HG03565 (cell line): ENCODE measurements at regions not wholly inside any gene's neighbourhood (a gene's known extent, or its start where the extent isn't known, plus 50 kb on each side); places are given as distances from the start of the nearest gene placed in this dataset.
"Not testable (repeated sequence)": the region's sequence is repeated elsewhere in the genome, so short reads cannot be mapped to it uniquely, and the experiment has no call there.

Experiments used
- ATAC-seq: cut with Tn5 transposase; IDR thresholded peaks from one replicate; pipeline ENCODE4 v1.9.1; 2021; ENCODE audit warnings: mild to moderate bottlenecking, moderate library complexity; ENCODE audit not compliant: unreplicated experiment

GRCh38 chr6:15935661-15936060, 193.2 kb upstream of the MYLIP start:
- ATAC-seq, result no peak

- ATAC-seq, result not testable (repeated sequence)
Observed at GRCh38 chr6:15931697-15932096, 197.2 kb upstream of the MYLIP start.

GRCh38 chr6:15930207-15930606, 198.7 kb upstream of the MYLIP start:
- no peak for ATAC-seq

GRCh38 chr6:15929685-15930084, 199.2 kb upstream of the MYLIP start:
- ATAC-seq, result no peak

- ATAC-seq, result no peak
Observed at GRCh38 chr6:15927531-15928225, 201.2 kb upstream of the MYLIP start.

GRCh38 chr6:15926256-15926655, 202.6 kb upstream of the MYLIP start:
- ATAC-seq, result no peak

- no peak for ATAC-seq
Observed at GRCh38 chr6:15924893-15925292, 204.0 kb upstream of the MYLIP start.

- ATAC-seq, result no peak
Observed at GRCh38 chr6:15922510-15923250, 206.2 kb upstream of the MYLIP start.

- ATAC-seq, result no peak
Observed at GRCh38 chr6:15921243-15921642, 207.6 kb upstream of the MYLIP start.

- no peak for ATAC-seq
Observed at GRCh38 chr6:15916581-15916980, 212.3 kb upstream of the MYLIP start.

GRCh38 chr6:15915508-15916178, 213.2 kb upstream of the MYLIP start:
- no peak for ATAC-seq

GRCh38 chr6:15914553-15914952, 214.3 kb upstream of the MYLIP start:
- no peak for ATAC-seq

GRCh38 chr6:15913573-15913972, 215.3 kb upstream of the MYLIP start:
- ATAC-seq, result no peak

- ATAC-seq, result no peak
Observed at GRCh38 chr6:15912505-15913400, 216.1 kb upstream of the MYLIP start.

- no peak for ATAC-seq
Observed at GRCh38 chr6:15911753-15912504, 217.0 kb upstream of the MYLIP start.

GRCh38 chr6:15909290-15910070, 219.4 kb upstream of the MYLIP start:
- no peak for ATAC-seq

- no peak for ATAC-seq
Observed at GRCh38 chr6:15908871-15909270, 220.0 kb upstream of the MYLIP start.

- no peak for ATAC-seq
Observed at GRCh38 chr6:15907914-15908518, 220.9 kb upstream of the MYLIP start.
